ENCODE measurements at regions not wholly inside any gene's neighbourhood (a gene's known extent, or its start where the extent isn't known, plus 50 kb on each side); places are given as distances from the start of the nearest gene placed in this dataset.

DNA sequence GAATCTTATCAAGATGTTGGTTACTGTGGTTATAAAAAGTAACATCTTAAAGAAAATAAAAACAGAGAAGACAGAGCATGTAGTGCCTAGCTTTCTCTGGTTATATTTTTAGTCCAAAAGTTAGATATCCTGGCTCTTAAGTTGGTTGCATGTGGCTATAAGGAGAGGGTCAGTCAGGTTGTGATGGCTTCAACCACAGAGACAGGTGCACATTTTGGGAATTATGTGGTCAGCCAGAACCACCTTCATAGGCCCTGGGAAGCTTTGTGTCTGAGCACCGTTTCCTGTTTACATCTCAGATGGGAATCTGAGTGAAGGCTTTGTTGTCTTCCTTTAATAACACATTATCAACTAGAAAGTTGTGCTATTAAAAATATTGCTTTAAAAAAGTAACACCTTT lies 265.1 kb upstream of the IGFBP3 start (continued):
- TF ChIP-seq CHD7 (IDR thresholded peaks at IDR 0.05; ENCODE audit: insufficient replicate concordance, low read length) (no peak), RNF2 (IDR thresholded peaks at IDR 0.05; ENCODE audit: borderline replicate concordance, low read depth, low read length, missing control alignments, poor library complexity, severe bottlenecking) (no peak), ZNF274 (IDR thresholded peaks at IDR 0.05; ENCODE audit: borderline replicate concordance, extremely low read depth, low read length) (no peak), RXRA (IDR thresholded peaks at IDR 0.05; ENCODE audit: insufficient read depth, low read depth, low read length) (no peak), SP4 (IDR thresholded peaks at IDR 0.05; ENCODE audit: low read length) (no peak), BCL11A (IDR thresholded peaks at IDR 0.05; ENCODE audit: low read depth in 2 of 2, low read length in 2 of 2) (no peak)

All from H1 (cell line).